Activated T-helper 9 cell treated with anti-CD3 and anti-CD28 coated beads, Interleukin-2, amount 50 U/mL, for 16 hours (primary cell): ENCODE measurements at regions not wholly inside any gene's neighbourhood (a gene's known extent, or its start where the extent isn't known, plus 50 kb on each side); places are given as distances from the start of the nearest gene placed in this dataset.
"Not testable (repeated sequence)": the region's sequence is repeated elsewhere in the genome, so short reads cannot be mapped to it uniquely, and the experiment has no call there.

Experiments
- DNase-seq: peaks from one replicate; pipeline ENCODE4 v3.0.0-alpha.2; 2020; ENCODE audit warnings: low read depth

- not testable (repeated sequence) for DNase-seq
These were observed 136.6 kb upstream of the TP53TG3D start for GRCh38 chr16:32116533-32116932.

DNA sequence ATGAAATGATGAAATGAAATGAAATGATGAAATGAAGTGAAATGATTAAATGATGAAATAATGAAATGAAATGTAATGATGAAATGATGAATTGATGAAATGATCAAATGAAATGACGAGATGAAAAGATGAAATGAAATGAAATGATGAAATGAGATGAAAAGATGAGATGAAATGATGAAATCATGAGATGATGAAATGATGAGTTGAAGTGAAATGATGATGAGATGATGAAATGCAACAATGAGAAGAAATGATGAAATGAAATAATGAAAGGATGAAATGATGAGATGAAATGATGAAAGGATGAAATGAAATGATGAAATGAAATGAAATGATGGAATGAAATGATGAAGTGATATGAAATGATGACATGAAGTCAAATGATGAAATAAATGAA, 132.7 kb upstream of the TP53TG3D start:
- DNase-seq, result not testable (repeated sequence)

DNA sequence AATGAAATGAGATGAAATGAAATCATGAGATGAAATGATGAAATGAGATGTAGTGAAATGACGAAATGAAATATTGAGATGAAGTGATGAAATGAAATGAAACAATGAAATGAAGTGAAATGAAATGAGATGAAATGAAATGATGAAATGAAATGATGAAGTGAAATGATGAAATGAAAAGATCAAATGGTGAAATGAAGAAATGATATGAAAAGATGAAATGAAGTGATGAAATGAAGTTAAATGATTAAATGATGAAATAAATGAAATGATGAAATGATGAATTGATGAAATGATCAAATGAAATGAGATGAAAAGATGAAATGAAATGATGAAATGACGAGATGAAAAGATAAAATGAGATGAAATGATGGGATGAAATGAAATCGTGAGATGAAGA, 132.3 kb upstream of the TP53TG3D start:
- not testable (repeated sequence) for DNase-seq

DNA sequence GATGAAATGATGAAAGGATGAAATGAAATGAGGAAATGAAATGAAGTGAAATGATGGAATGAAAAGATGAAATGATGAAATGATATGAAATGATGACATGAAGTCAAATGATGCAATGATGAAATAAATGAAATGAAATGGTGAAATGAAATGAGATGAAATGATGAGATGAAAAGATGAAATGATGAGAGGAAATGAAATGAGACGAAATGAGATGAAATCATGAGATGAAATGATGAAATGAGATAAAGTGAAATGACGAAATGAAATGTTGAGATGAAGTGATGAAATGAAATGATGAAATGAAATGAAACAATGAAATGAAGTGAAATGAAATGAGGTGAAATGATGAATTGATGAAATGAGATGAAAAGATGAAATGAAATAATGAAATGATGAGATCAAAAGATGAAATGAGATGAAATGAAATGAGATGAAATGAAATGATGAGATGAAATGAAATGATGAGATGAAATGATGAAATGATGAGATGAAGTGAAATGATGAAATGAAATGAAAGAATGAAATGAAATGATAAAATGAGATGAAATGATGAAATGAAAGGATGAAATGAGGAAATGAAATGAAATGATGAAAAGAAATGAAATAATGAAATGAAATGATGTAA, 131.7 kb upstream of the TP53TG3D start:
- DNase-seq, result not testable (repeated sequence)

- DNase-seq, result not testable (repeated sequence)
These were observed 100.7 kb upstream of the TP53TG3D start for GRCh38 chr16:32152434-32152833.

- not testable (repeated sequence) for DNase-seq
These were observed 65.0 kb upstream of the TP53TG3D start for GRCh38 chr16:32187918-32188669.

GRCh38 chr16:32202585-32202984, 50.5 kb upstream of the TP53TG3D start:
- not testable (repeated sequence) for DNase-seq
